Kidney (tissue), 13 donors: ENCODE measurements at regions not wholly inside any gene's neighbourhood (a gene's known extent, or its start where the extent isn't known, plus 50 kb on each side); places are given as distances from the start of the nearest gene placed in this dataset.

Experiments used
- DNase-seq, 5 donors: peaks; one replicate each; pipeline ENCODE4 v3.0.0-alpha.2; 2013 to 2020
- FAIRE-seq: peaks from 2 replicates; lab custom pipeline; 2012; peaks lifted over from hg19 to GRCh38; lab: Jason Lieb, UNC
- H3K27ac ChIP-seq, 2 donors: one replicate each; pipeline ENCODE4 v1.7.0; 2013; ENCODE audit warnings: low read depth in 2 of 2, low read length in 2 of 2, inconsistent platforms in 1 of 2
- H3K27me3 ChIP-seq: one replicate; pipeline ENCODE4 v1.7.1; 2013; ENCODE audit warnings: low read length, inconsistent platforms; ENCODE audit not compliant: control insufficient read depth, insufficient read depth
- H3K36me3 ChIP-seq, 3 donors: one replicate each; pipeline versions ENCODE4 v1.7.0 to v1.7.1; 2013; ENCODE audit warnings: low read length in 3 of 3, control low read depth in 1 of 3, inconsistent platforms in 1 of 3; ENCODE audit not compliant: insufficient read depth in 3 of 3, control insufficient read depth in 2 of 3
- H3K4me1 ChIP-seq, 3 donors: one replicate each; pipeline versions ENCODE4 v1.7.0 to v1.7.1; 2013; ENCODE audit warnings: low read length in 3 of 3, inconsistent platforms in 1 of 3, low read depth in 1 of 3; ENCODE audit not compliant: control insufficient read depth in 2 of 3, insufficient read depth in 2 of 3
- H3K4me3 ChIP-seq, 3 donors: one replicate each; pipeline versions ENCODE4 v1.7.0 to v1.8.1; 2013; ENCODE audit warnings: low read length in 3 of 3, control low read depth in 1 of 3, inconsistent platforms in 1 of 3
- H3K9ac ChIP-seq, 3 donors: one replicate each; pipeline versions ENCODE4 v1.7.0 to v1.7.1; 2013; ENCODE audit warnings: low read length in 3 of 3, control low read depth in 1 of 3, inconsistent platforms in 1 of 3
- H3K9me3 ChIP-seq, 3 donors: one replicate each; pipeline versions ENCODE4 v1.7.0 to v1.7.1; 2013; ENCODE audit warnings: low read length in 3 of 3, control low read depth in 1 of 3, inconsistent platforms in 1 of 3; ENCODE audit not compliant: control insufficient read depth in 2 of 3, insufficient read depth in 1 of 3
- CTCF ChIP-seq: IDR thresholded peaks from 3 replicates; pipeline ENCODE4 v1.5.1; 2012; ENCODE audit warnings: mild to moderate bottlenecking, moderate library complexity, borderline replicate concordance; ENCODE audit not compliant: insufficient read depth; ENCODE audit errors: extremely low read depth
- intact Hi-C: fragments of 100-400 bp; cut with DNase I; formaldehyde crosslinking; loops from one replicate; pipeline ENCODE4 v1.11.1; 2022
- donor health status: control.
- donor health status: control.
- donor health status: control.
- donor health status: control.
- donor health status: control.
- donor health status: DM: yes; HTN: yes; CAD: no.
- donor health status: Normal renal cell carcinoma (clear cell type).

GRCh38 chr1:20416706-20417105, 69.3 kb downstream of the CAMK2N1 start:
- Histone ChIP-seq H3K4me1 (no peaks in the 10 kb centered on the region), H3K9me3 (no peaks in the 10 kb centered on the region), H3K9ac (no peak overlapping the region), H3K27me3 (no peaks in the 10 kb centered on the region), H3K36me3 (no peaks in the 10 kb centered on the region), H3K4me3 (no peak overlapping the region), H3K27ac (no peak overlapping the region)
- no peak for FAIRE-seq
- no peak for DNase-seq
- intact Hi-C loops: no loop called here
- no peak for TF ChIP-seq CTCF

DNA sequence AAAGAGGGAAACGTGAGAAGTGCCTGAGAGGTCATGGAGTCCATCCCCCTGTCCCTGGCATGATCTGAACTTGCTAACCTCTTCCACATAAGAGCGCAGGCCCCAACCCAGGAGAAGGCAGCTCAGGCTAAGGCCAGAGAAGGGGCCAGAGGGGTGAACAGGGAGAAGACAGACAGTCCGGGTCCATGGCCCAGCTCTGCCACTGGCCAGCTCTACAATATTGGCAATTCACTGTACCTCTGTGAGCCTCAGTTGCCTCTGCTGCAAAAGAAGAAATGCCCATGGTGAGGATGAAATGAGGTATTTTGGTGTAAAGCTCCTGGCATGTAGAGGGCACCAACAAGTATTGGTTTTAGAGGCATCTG, 72.3 kb downstream of the CAMK2N1 start:
- Histone ChIP-seq H3K9ac (no peak overlapping the region), H3K4me1 (no peaks in the 10 kb centered on the region), H3K27ac (no peak overlapping the region), H3K4me3 (no peak overlapping the region), H3K36me3 (no peaks in the 10 kb centered on the region), H3K9me3 (no peaks in the 10 kb centered on the region), H3K27me3 (no peaks in the 10 kb centered on the region)
- FAIRE-seq: no peak
- intact Hi-C loops: no loop called here
- no peak for DNase-seq
- TF ChIP-seq CTCF: no peak

DNA sequence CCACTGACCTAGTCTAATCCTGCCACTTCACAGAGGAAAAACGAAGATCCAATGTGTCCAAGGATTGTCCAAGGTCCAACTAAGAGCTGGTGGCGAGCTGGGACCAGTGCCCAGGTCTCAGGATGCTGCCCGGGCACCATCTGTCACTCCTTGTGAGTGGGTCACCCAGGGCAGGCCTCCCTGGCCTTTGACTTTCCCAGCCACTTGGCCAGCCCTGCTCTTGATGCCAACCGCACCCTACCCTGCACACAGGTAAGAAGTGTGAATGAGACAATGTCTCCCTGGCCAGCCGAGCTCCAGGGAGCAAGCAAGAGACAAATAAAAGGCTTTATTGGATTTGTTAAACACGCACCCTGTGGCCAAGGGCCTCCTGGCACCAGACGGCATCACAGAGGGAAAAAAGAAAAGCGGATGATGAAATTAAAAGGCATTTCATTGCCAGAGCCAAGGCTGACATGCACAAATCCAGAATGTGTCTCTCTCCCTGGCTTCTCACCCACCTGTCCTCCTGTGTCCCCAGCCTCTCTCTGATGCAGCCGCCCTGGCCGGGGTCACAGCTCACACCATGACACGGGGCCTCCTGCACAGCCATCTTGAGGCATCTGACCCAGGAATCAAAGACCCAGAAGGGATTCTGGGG, 72.8 kb downstream of the CAMK2N1 start:
- no peak overlapping the region for H3K4me3 ChIP-seq
- no peak overlapping the region for H3K9ac ChIP-seq
- intact Hi-C loops: no loop called here
- no peaks in the 10 kb centered on the region for H3K9me3 ChIP-seq
- H3K27ac ChIP-seq: no peak overlapping the region
- DNase-seq: no peak
- no peak for FAIRE-seq
- no peaks in the 10 kb centered on the region for H3K36me3 ChIP-seq
- no peaks in the 10 kb centered on the region for H3K27me3 ChIP-seq
- no peak for TF ChIP-seq CTCF
- no peaks in the 10 kb centered on the region for H3K4me1 ChIP-seq
